Heart left ventricle (tissue), 13 donors: ENCODE measurements at regions not wholly inside any gene's neighbourhood (a gene's known extent, or its start where the extent isn't known, plus 50 kb on each side); places are given as distances from the start of the nearest gene placed in this dataset.

Experiments
- POLR2A ChIP-seq, 2 donors: fragments of 450-650 bp; IDR thresholded peaks; one replicate each; pipeline ENCODE4 v1.6.1; 2017; ENCODE audit warnings: antibody characterized with exemption in 2 of 2, mild to moderate bottlenecking in 2 of 2, moderate library complexity in 2 of 2
- TF ChIP-seq, protein P1 (sequence below), 12 donors: fragments of 200-600 bp; sonication (generic) in 4 of 12; IDR thresholded peaks; one replicate each; pipeline versions ENCODE4 v1.5.0 to v1.8.0; 2018 to 2022; ENCODE audit warnings: antibody characterized with exemption in 12 of 12, mild to moderate bottlenecking in 5 of 12
- donor health status: ischemic (EF 13 %, LVEDD 7.1; RV severe dilation, severe dysfunction).
- donor health status: DM: no; HTN: yes; CAD: no.
- donor health status: DM: no; HTN: no; CAD: no.
- donor health status: ischemic (EF 25% LVEDD 6.9; RV normal size, moderate dysfunction).
- donor health status: ischemic (EF 25% LVEDD 5.7; RV mildly dilated, moderate dysfunction).
- donor health status: ischemic (EF 35%, LVEDD 5.7; RV mildly dilated, moderate dysfunction).
- donor health status: nonischemic (EF 11% LVEDD 7.7; RV severe dilation, severe dysfunction).
- donor health status: DM: yes; HTN: yes; CAD: no.
- donor health status: PGD.
- donor health status: ischemic (EF 29% LVEDD 5.4; RV normal size, mild dysfunction).
- donor health status: nonischemic (EF 23%, LVEDD 6.1; RV moderate dilation, normal function).

DNA sequence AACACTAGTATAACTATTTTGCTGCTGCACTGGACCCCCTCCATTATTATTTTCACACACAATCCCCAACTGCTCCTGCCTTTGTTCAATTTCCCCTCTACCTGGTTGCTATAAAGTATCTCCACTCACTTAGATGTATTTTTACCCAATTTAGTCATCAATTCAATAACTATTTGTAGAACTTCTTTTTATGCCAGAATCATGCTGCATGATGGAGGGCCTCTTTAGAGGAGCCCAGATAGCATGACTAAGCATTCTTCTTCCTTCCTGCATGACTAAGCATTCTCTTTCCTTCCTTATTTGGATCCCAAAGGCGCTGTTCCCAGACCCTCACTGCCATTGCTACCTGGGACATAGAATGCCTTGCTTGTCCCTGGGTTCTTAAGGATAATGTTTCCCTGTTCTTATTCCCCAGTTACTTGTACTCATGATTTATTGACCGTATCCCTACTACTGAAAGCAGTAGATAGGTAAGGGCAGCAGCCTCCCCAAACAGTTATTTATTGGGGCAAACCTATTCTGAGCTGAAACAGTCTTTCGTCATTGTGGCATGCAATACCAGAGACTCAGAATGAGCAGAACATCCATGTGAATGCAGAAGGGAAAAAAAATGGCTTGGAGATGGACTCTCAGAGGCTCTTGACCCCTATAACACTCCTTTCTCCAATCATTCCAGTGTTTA lies 89.3 kb upstream of the AKT3 start:
- TF ChIP-seq POLR2A (IDR thresholded peaks at IDR 0.05): no peak
- TF ChIP-seq, protein P1, sequence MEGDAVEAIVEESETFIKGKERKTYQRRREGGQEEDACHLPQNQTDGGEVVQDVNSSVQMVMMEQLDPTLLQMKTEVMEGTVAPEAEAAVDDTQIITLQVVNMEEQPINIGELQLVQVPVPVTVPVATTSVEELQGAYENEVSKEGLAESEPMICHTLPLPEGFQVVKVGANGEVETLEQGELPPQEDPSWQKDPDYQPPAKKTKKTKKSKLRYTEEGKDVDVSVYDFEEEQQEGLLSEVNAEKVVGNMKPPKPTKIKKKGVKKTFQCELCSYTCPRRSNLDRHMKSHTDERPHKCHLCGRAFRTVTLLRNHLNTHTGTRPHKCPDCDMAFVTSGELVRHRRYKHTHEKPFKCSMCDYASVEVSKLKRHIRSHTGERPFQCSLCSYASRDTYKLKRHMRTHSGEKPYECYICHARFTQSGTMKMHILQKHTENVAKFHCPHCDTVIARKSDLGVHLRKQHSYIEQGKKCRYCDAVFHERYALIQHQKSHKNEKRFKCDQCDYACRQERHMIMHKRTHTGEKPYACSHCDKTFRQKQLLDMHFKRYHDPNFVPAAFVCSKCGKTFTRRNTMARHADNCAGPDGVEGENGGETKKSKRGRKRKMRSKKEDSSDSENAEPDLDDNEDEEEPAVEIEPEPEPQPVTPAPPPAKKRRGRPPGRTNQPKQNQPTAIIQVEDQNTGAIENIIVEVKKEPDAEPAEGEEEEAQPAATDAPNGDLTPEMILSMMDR (IDR thresholded peaks at IDR 0.05): no peak
